HG03139 (cell line): ENCODE measurements at regions not wholly inside any gene's neighbourhood (a gene's known extent, or its start where the extent isn't known, plus 50 kb on each side); places are given as distances from the start of the nearest gene placed in this dataset.

ENCODE experiments used
- ATAC-seq: cut with Tn5 transposase; IDR thresholded peaks from one replicate; pipeline ENCODE4 v1.9.1; 2021; ENCODE audit not compliant: unreplicated experiment

- ATAC-seq = no peak
Measured at GRCh38 chr11:116509551-116509950, 263.2 kb downstream of the BUD13 start.

- no peak for ATAC-seq
Measured at GRCh38 chr11:116507849-116508695, 264.7 kb downstream of the BUD13 start.

DNA sequence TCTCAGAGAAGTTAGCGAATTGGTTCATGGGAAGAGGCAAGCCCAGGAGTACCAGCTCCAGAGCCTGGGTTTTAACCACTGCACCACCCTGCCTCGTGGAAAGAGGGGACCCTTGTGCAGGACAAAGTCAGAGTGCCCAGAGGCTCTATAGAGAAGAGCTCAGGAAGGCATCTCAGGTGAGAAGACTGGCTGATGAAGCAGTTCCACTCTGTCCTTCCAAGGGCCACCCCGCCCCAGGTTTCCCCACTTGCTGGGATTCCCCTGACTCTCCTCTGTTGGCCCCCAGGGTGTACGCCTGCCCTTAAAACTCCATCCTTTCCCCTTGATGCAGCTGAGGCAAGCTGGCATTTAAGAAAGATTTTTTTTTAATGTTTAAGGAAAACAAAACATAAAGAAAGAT is 265.8 kb downstream of the BUD13 start:
- no peak for ATAC-seq

- no peak for ATAC-seq
Measured at GRCh38 chr11:116506263-116506825, 266.4 kb downstream of the BUD13 start.

DNA sequence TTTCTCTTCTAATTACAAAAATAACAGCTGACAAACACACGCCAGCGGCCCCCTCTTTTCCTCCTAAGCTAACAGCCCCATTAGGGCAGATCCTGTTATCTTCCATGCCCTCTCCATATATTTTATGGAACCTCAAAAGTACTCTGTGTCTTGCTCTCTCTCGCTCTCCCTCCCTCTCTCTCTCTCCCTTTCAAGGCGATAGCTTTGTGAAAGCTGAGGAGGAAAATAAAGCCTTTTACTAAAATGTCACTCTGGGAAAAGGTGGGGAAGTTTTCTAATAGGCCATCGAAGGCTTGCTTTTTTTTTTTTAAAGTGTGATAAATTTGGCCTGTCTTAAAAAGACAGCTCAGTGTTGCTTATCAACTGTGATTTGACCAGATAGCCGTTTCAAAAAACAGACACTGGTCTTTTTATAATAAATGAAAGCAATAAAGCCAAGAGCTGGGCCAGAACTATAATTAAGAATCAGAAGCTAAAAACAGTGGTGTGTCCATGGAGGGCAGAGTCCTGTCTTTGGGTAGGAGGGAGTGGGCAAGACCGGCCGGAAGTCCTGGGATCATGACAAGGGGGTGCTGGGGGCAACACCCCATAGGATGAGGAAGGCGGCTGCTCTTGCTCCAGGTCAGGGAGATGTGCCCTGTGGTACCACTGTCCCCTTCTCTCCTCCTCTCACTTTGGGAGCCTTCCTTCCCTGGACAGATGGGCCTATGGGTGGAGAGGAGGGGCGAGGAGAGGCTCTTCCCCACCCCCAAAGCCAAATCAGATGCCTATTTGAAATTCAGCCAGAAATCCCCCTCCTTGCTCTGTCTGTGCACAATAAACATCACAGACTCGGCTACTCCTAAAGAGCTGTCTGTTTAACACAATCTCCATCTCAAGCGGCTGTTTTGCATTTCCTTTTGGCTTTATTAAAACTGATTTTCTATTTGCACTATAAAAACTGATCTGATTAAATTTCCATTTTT is 267.2 kb downstream of the BUD13 start:
- ATAC-seq = no peak

DNA sequence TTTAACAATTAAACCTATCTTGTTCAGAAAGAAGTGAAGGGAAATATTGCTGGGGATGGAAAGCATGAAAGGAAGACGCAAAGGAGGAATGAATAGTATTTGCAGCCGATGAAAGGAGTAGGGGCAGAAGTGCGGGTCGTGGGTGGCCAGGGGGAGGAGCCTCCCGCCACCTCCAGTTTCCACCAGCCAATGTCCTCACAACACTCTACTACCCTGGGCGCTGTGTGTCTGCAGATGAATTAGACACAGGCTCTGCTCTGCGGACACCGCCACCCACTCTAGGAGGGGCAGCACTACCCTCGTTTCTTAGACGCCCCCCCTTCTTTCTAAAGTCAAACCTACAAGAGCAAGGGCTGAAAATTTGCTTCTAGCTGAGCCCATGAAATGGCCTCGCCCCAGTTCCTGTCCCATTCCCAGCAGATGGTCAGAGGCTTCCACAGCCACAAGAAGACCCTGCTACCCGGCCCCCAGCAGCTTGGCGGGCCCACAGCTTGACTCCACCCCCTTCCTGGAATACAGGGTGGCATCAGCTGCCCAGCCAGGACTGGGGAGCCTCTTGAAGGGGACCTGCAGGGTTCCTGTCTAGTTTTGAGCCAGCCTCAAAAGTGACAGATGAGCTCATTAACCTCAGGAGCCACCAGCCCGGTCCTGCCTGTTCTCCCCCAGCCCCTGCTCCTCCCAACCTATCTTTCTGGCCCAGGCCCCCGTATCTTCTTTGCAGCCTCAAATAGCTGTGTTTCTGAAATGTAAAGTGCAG is 268.1 kb downstream of the BUD13 start:
- no peak for ATAC-seq

DNA sequence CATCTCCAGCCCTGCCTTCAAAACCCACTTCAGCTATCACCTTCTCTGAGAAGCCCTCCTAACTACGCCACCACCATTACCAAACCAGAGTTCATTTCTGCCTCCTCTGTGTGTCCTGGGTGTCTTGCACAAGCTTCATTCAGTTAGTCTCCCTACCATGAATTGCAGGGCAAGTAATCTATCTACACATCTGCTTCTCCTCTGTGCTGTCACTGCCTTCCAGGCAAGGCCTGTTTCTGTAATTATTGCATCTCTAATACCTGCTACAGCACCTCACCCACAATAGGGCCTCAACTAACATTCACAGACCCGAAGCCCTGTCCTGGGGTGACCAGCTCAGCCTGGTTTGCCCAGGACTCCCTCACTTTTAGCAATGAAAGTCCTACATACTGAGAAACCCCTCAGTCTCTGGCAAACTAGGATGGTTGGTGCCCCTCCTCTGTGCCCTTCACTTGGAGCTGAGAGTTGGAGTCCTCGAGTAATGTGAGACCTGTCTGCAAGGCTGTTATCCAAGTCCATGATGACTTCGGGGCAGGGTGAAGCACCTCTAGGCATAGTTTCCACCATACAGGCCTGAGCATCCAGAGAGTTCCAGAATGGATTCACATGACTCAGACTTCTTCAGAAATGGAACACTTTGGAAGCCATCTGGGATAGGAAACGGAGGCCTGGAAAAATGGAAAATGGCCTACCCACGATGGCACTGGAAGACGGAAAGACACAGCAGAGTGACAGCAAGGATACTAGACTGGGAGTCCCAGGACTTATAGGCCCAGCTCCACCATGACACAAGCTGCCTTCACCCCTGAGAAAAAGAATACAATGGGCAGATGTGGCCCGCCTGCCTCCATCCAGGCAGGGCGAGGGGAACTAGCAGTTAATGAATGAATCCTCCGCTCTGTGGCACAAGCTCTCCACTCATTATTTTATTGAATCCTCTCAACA is 269.3 kb downstream of the BUD13 start:
- ATAC-seq = no peak

- no peak for ATAC-seq
Measured at GRCh38 chr11:116502641-116503061, 270.1 kb downstream of the BUD13 start.

GRCh38 chr11:116501728-116502127 is 271.1 kb downstream of the BUD13 start:
- ATAC-seq = no peak

DNA sequence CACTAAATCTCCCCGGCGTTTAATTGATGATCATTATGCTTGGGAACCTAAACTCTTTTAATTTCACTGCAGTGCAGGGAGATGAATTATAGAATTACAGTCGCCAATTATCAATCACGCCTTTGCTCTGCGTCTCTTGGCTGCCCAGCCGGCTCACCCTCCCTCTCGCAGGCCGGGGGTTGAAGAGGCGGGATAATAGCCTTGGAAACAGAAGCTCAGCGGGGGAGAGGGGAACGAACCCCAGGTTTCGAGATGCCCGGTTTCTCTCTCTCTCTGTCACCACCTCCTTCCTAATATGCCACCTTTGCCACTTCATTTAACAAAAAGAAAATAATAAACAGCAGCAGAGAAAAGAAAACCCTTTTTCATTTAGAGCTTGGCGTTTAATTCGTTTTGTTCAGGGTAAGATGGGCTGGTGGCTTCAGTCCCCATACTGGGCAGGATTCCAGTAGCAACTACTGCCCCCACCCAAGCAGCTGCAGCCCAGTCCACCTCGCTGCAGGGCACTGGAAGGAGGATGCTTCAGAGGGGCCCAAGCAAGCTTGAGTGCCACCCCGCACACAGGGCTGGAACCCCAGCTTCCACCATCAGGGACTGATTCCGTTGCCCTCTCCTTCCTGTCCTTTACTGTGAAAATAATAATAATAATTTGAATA is 271.7 kb downstream of the BUD13 start:
- ATAC-seq = no peak

DNA sequence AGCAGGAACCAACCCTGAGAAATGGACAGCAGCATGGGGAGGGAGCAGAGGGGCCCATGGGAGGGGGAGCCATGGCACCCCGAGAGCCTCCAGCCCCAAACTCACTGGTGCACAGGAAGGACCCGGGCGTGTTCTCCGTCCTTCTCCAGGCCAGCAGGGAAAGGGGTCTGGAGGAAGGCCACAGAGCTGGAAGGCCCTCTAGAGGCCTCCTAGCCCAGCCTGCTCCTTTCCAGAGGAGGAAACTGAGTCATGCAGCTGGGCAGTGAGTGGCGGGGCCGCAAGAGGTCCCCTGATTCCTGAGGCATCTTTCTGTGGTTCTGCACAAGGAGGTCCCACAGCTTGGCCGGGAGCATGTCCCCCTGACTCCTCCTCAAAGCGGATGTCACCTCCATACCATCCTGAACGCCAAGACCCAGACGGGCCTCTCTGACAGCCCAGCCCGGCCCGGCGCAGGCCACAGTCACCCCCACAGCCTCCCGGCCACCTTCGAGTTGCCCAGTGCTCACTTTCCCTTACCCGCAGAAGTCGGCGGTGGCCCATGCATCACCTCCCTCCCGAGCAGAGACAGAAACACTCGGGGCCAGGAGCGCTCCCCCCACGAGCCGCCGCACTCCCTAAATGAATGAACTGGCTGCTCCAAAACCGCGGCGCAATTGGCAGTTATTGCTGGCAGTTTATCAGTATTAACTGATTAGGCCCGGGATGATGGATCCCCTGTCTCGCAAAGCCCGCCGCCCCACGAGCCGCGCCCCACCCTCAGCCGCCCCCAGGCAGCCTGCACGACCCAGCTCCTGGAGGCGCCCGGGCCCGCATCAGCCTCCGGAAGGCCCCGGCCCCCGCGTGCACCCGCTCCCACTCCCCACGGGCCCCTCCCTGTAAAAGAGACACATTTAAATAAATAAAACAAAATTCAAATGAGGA is 272.5 kb downstream of the BUD13 start:
- no peak for ATAC-seq

GRCh38 chr11:116499396-116500003 is 273.3 kb downstream of the BUD13 start:
- no peak for ATAC-seq

DNA sequence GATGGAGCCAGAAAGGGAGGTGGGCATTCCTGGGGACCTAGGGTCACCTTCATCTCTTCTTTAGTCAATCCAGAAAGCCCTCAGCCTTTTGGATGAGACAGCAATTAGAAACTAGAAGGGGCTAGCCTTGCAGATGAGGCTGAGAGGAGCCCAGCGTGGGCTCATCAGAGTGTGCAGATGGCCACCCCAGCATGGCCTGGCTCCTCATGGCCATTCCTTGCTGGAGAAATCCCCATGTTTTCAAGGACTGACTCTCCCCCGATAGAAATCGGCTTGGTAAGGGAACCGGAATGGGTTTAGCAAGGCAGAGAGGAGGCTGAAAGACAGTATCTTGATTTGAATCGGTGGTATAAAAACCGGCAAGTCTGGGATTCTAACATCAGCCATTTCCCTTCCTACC is 274.6 kb downstream of the BUD13 start:
- no peak for ATAC-seq

DNA sequence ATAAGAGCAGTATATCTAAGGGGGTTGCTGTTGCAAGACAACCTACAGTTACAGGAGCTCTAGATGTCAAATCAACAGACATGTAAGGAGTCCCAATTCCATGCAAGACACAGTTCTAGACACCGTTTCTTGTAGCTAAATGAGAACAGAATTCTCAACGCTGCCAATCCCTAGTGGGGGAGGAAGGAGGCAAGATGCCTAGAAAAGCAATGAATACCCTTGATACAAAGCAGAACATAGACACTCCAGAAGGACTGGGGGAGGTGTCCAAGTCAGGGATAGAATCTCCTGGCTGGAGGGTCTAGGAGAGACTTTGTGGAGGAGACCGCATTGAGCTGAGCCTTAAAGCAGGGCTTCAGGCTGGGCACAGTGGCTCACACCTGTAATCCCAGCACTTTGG is 280.2 kb downstream of the BUD13 start:
- ATAC-seq = no peak

DNA sequence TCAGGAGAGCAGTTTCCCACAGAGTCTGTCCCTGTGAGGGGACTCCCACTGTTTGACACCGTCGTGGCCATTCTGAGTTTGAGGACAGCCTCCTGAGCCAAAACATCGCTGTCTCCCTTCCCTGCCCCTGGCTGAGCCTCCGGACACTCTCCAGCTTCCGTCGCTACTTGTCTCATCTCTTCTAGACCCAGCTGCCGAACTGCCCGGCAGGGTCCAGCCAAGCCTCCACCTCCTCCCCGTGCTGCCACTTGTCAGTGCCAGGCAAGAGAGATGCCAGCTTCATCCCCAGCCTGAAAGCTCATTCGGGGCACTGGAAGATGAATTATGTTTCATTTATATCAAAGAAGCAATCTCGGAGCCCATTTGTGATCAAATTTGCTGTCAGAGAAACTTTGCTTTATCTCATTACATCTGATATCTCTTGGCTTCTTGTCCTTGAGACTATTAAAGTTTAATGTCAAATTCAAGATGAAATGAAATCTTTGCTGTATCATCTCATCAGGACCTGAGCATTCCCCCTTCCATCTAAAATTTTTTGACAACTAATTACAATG is 283.9 kb downstream of the BUD13 start:
- no peak for ATAC-seq

- no peak for ATAC-seq
Measured at GRCh38 chr11:116485425-116485824, 287.4 kb downstream of the BUD13 start.

GRCh38 chr11:116482716-116483115 is 290.1 kb downstream of the BUD13 start:
- no peak for ATAC-seq
